ENCODE measurements at regions not wholly inside any gene's neighbourhood (a gene's known extent, or its start where the extent isn't known, plus 50 kb on each side); places are given as distances from the start of the nearest gene placed in this dataset.

DNA sequence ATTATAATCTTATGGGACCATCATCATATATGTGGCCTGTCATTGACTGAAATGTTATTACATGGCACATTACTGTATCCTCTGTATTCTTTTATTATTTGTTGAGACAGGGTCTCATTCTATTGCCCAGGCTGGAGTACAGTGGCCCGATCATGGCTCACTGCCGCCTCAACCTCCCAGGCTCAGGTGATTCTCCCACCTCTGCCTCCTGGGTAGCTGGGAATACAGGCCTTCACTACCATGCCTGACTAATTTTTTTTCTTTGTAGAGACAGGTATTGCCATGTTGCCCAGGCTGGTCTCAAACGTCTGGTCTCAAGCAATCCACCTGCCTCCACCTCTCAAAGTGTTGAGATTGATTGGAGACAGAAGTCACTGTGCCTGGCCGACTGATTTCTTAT is 153.2 kb downstream of the RASSF9 start:
- no peaks in the 10 kb centered on the region for H3K36me3 ChIP-seq (ENCODE audit: insufficient read depth, low read length)
- no peak overlapping the region for H3K9ac ChIP-seq (ENCODE audit: low read depth, low read length, poor library complexity, severe bottlenecking)
- no peaks in the 10 kb centered on the region for H3F3A ChIP-seq (ENCODE audit: low read depth)
- H3K9me2 ChIP-seq (replicated peaks; ENCODE audit: low read depth, low read length): no peaks in the 10 kb centered on the region
- TF ChIP-seq, protein P1, sequence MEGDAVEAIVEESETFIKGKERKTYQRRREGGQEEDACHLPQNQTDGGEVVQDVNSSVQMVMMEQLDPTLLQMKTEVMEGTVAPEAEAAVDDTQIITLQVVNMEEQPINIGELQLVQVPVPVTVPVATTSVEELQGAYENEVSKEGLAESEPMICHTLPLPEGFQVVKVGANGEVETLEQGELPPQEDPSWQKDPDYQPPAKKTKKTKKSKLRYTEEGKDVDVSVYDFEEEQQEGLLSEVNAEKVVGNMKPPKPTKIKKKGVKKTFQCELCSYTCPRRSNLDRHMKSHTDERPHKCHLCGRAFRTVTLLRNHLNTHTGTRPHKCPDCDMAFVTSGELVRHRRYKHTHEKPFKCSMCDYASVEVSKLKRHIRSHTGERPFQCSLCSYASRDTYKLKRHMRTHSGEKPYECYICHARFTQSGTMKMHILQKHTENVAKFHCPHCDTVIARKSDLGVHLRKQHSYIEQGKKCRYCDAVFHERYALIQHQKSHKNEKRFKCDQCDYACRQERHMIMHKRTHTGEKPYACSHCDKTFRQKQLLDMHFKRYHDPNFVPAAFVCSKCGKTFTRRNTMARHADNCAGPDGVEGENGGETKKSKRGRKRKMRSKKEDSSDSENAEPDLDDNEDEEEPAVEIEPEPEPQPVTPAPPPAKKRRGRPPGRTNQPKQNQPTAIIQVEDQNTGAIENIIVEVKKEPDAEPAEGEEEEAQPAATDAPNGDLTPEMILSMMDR (conservative IDR thresholded peaks at IDR 0.05; ENCODE audit: low read length): no peak
- no peak for TF ChIP-seq EZH2phosphoT487 (IDR thresholded peaks at IDR 0.05; ENCODE audit: borderline replicate concordance)
- H3K9me3 ChIP-seq (ENCODE audit: insufficient read depth, low read depth, low read length): peaks cover 14% of the 10 kb centered on the region; the same call in 1 of the 2 replicates
- H2AFZ ChIP-seq (ENCODE audit: low read length): no peak overlapping the region
- H3K27me3 ChIP-seq (ENCODE audit: insufficient read depth, low read length, poor library complexity, severe bottlenecking): no peaks in the 10 kb centered on the region
- H4K20me1 ChIP-seq (ENCODE audit: insufficient read depth, low read length, poor library complexity, severe bottlenecking): no peaks in the 10 kb centered on the region
- H3K4me1 ChIP-seq (ENCODE audit: insufficient read depth, low read length, poor library complexity, severe bottlenecking): no peaks in the 10 kb centered on the region
- no peak overlapping the region for H3K4me3 ChIP-seq (ENCODE audit: low read length, poor library complexity, severe bottlenecking)
- no peaks in the 10 kb centered on the region for H3K79me2 ChIP-seq (ENCODE audit: insufficient read depth, low read length)
- H3K4me2 ChIP-seq (ENCODE audit: low read depth, low read length, poor library complexity, severe bottlenecking): no peak overlapping the region

DNA sequence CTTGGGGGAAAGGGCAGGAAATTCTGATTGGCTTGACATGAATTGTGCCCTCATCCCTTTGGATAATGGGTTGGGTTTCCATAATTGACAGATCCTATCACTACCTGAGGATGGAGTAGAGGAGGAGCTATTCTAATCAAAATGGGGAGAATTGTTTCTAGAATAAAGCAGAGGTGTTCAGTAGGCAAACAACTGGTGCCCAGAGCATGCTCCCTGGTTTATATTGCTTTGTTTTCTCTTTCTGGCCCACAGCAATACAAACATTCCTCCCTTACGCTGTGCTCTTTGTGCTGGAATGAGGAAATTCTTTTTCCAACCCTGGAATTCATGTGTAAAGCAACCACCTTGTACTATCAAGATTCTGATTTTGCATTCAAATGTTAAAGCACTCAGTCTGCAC is 147.4 kb downstream of the RASSF9 start:
- H3K79me2 ChIP-seq (ENCODE audit: insufficient read depth, low read length): no peaks in the 10 kb centered on the region
- no peaks in the 10 kb centered on the region for H4K20me1 ChIP-seq (ENCODE audit: insufficient read depth, low read length, poor library complexity, severe bottlenecking)
- H3K27me3 ChIP-seq (ENCODE audit: insufficient read depth, low read length, poor library complexity, severe bottlenecking): no peaks in the 10 kb centered on the region
- no peak overlapping the region for H3K4me3 ChIP-seq (ENCODE audit: low read length, poor library complexity, severe bottlenecking)
- H3K4me1 ChIP-seq (ENCODE audit: insufficient read depth, low read length, poor library complexity, severe bottlenecking): peaks cover 5% of the 10 kb centered on the region
- no peaks in the 10 kb centered on the region for H3K9me2 ChIP-seq (replicated peaks; ENCODE audit: low read depth, low read length)
- H3K4me2 ChIP-seq (ENCODE audit: low read depth, low read length, poor library complexity, severe bottlenecking): no peak overlapping the region
- H3F3A ChIP-seq (ENCODE audit: low read depth): no peaks in the 10 kb centered on the region
- no peak for TF ChIP-seq EZH2phosphoT487 (IDR thresholded peaks at IDR 0.05; ENCODE audit: borderline replicate concordance)
- TF ChIP-seq, protein P1 (conservative IDR thresholded peaks at IDR 0.05; ENCODE audit: low read length): no peak
- no peak overlapping the region for H2AFZ ChIP-seq (ENCODE audit: low read length)
- H3K9ac ChIP-seq (ENCODE audit: low read depth, low read length, poor library complexity, severe bottlenecking): no peak overlapping the region
- no peaks in the 10 kb centered on the region for H3K9me3 ChIP-seq (ENCODE audit: insufficient read depth, low read depth, low read length)
- no peaks in the 10 kb centered on the region for H3K36me3 ChIP-seq (ENCODE audit: insufficient read depth, low read length)

DNA sequence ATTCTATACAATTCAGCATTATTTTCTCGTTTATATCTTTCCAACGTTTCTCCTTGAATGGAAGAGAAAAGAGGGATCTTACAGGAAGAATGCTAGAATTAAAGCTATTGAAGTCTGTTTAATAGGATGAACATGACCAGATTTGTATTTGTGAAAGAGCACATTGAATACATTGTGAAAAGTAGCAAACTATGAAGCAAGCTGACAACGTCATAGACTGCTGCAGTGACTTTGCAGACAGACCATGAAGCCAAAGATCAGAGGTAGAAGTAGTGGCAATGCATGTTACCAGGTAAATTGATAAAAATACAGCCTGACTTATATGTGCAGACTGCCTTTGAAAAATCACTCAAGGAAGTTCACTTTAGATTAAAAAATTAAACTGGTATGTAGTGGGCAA is 146.1 kb downstream of the RASSF9 start:
- Histone ChIP-seq H4K20me1 (ENCODE audit: insufficient read depth, low read length, poor library complexity, severe bottlenecking) (no peaks in the 10 kb centered on the region), H3F3A (ENCODE audit: low read depth) (no peaks in the 10 kb centered on the region), H3K36me3 (ENCODE audit: insufficient read depth, low read length) (no peaks in the 10 kb centered on the region), H3K79me2 (ENCODE audit: insufficient read depth, low read length) (no peaks in the 10 kb centered on the region), H3K4me2 (ENCODE audit: low read depth, low read length, poor library complexity, severe bottlenecking) (no peak overlapping the region), H3K9me3 (ENCODE audit: insufficient read depth, low read depth, low read length) (no peaks in the 10 kb centered on the region), H2AFZ (ENCODE audit: low read length) (no peak overlapping the region), H3K4me3 (ENCODE audit: low read length, poor library complexity, severe bottlenecking) (no peak overlapping the region), H3K9me2 (replicated peaks; ENCODE audit: low read depth, low read length) (no peaks in the 10 kb centered on the region), H3K9ac (ENCODE audit: low read depth, low read length, poor library complexity, severe bottlenecking) (no peak overlapping the region), H3K4me1 (ENCODE audit: insufficient read depth, low read length, poor library complexity, severe bottlenecking) (peaks cover 5% of the 10 kb centered on the region), H3K27me3 (ENCODE audit: insufficient read depth, low read length, poor library complexity, severe bottlenecking) (no peaks in the 10 kb centered on the region)
- TF ChIP-seq EZH2phosphoT487 (IDR thresholded peaks at IDR 0.05; ENCODE audit: borderline replicate concordance): no peak
- TF ChIP-seq, protein P1 (conservative IDR thresholded peaks at IDR 0.05; ENCODE audit: low read length): no peak

All from Loucy (cell line).